Spleen (tissue), 11 donors: ENCODE measurements at regions not wholly inside any gene's neighbourhood (a gene's known extent, or its start where the extent isn't known, plus 50 kb on each side); places are given as distances from the start of the nearest gene placed in this dataset.

ENCODE experiments used
- DNase-seq: peaks from one replicate; pipeline ENCODE4 v3.0.0-alpha.2; 2020
- H3K27ac ChIP-seq, 8 donors: fragments of 200-600 bp; sonication (generic) in 7 of 8; 1 replicate in 4 of 8; 2 replicates in 4 of 8; pipeline versions ENCODE4 v1.5.0 to v1.8.0; 2016 to 2021; ENCODE audit warnings: inconsistent platforms in 4 of 8, mild to moderate bottlenecking in 4 of 8, moderate library complexity in 1 of 8
- H3K27me3 ChIP-seq, 7 donors: fragments of 200-600 bp; sonication (generic) in 6 of 7; replicated peaks in 1 of 7; 1 replicate in 4 of 7; 2 replicates in 3 of 7; pipeline versions ENCODE4 v1.5.0 to v1.8.0; 2016 to 2021; ENCODE audit warnings: inconsistent platforms in 3 of 7, mild to moderate bottlenecking in 1 of 7
- H3K36me3 ChIP-seq, 6 donors: fragments of 200-600 bp; sonication (generic) in 5 of 6; 1 replicate in 4 of 6; 2 replicates in 2 of 6; pipeline versions ENCODE4 v1.5.0 to v1.8.0; 2016 to 2021; ENCODE audit warnings: inconsistent platforms in 2 of 6
- H3K4me1 ChIP-seq, 6 donors: fragments of 200-600 bp; sonication (generic) in 5 of 6; 1 replicate in 3 of 6; 2 replicates in 3 of 6; pipeline versions ENCODE4 v1.5.0 to v1.8.0; 2016 to 2021; ENCODE audit warnings: inconsistent platforms in 3 of 6
- H3K4me3 ChIP-seq, 8 donors: fragments of 200-600 bp; sonication (generic) in 7 of 8; 1 replicate in 4 of 8; 2 replicates in 4 of 8; pipeline versions ENCODE4 v1.5.0 to v1.8.0; 2016 to 2021; ENCODE audit warnings: inconsistent platforms in 4 of 8, mild to moderate bottlenecking in 4 of 8, moderate library complexity in 2 of 8
- H3K9me3 ChIP-seq, 8 donors: fragments of 200-600 bp; sonication (generic) in 7 of 8; 1 replicate in 4 of 8; 2 replicates in 4 of 8; pipeline versions ENCODE4 v1.5.0 to v1.8.0; 2016 to 2021; ENCODE audit warnings: inconsistent platforms in 4 of 8
- POLR2A ChIP-seq, 3 donors: fragments of 450-650 bp; IDR thresholded peaks; one replicate each; pipeline ENCODE4 v1.5.1; 2017; ENCODE audit warnings: antibody characterized with exemption in 3 of 3, mild to moderate bottlenecking in 1 of 3
- POLR2AphosphoS5 ChIP-seq, 3 donors: sonication (generic); formaldehyde crosslinking; IDR thresholded peaks; one replicate each; pipeline ENCODE4 v1.5.1; 2017; ENCODE audit warnings: antibody characterized with exemption in 3 of 3
- WGBS, 5 donors: extraction: QIAGEN DNeasy Blood & Tissue Kit in 3 of 5; methylation state at CpG; one replicate each; pipeline versions ENCODE4 v1.1.5 to v1.1.7; 2013 to 2018; 5-methylcytosine and 5-hydroxymethylcytosine counted together
- intact Hi-C: fragments of 100-400 bp; cut with DNase I; formaldehyde crosslinking; loops from one replicate; pipeline ENCODE4 v1.15.0; 2023; ENCODE audit warnings: low total_unique reads
- TF ChIP-seq, protein P1 (sequence below), 11 experiments: fragments of 200-600 bp in 7 of 11; fragments of 450-650 bp in 4 of 11; sonication (generic) in 4 of 11; IDR thresholded peaks in 8 of 11; conservative IDR thresholded peaks in 3 of 11; 1 replicate in 7 of 11; 2 replicates in 4 of 11; pipeline versions ENCODE4 v1.4.0 to v1.8.0; 2016 to 2021; ENCODE audit warnings: antibody characterized with exemption in 11 of 11, inconsistent platforms in 4 of 11, mild to moderate bottlenecking in 1 of 11
- donor health status: healthy with polysubstance abuse.
- donor health status: DM: no; HTN: no; CAD: no; lungs with moderate emphysema.
- donor health status: DM: no; HTN: no; CAD: no.
- donor health status: Bipolar disorder and iron deficiency.
- donor health status: healthy.
- donor health status: DM: no; HTN: no; CAD: no.
- donor health status: DM: yes; HTN: yes; CAD: no.

DNA sequence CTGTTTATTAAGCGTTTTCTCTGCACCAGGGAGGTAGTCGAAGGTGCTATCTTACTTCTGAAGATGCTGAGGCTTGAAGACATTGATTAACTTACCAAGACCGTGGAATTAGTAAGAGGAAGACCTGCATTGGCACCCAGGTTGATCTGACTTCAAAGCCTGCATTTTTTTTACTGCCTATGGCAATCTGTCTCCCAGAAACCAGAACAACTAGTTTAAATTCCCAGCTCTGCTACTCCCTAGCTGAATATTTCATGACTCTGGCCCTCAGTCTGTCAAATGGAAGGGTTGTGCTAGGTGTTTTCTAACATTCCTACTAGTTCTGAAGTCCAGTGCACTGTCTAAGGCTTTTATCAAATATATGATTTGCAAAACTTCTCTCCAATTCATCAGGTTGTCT lies 52.0 kb upstream of the GRAMD1B start:
- Histone ChIP-seq H3K27ac (no peak overlapping the region), H3K36me3 (no peaks in the 10 kb centered on the region), H3K4me1 (peaks cover 0 to 4% (median 0%) of the 10 kb centered on the region in 6 donors), H3K9me3 (no peaks in the 10 kb centered on the region), H3K4me3 (no peak overlapping the region), H3K27me3 (no peaks in the 10 kb centered on the region)
- DNase-seq: no peak
- WGBS, 5 donors: 78 to 96% (median 86%) methylated on average over 3 of the region's 3 CpGs
- TF ChIP-seq, protein P1, sequence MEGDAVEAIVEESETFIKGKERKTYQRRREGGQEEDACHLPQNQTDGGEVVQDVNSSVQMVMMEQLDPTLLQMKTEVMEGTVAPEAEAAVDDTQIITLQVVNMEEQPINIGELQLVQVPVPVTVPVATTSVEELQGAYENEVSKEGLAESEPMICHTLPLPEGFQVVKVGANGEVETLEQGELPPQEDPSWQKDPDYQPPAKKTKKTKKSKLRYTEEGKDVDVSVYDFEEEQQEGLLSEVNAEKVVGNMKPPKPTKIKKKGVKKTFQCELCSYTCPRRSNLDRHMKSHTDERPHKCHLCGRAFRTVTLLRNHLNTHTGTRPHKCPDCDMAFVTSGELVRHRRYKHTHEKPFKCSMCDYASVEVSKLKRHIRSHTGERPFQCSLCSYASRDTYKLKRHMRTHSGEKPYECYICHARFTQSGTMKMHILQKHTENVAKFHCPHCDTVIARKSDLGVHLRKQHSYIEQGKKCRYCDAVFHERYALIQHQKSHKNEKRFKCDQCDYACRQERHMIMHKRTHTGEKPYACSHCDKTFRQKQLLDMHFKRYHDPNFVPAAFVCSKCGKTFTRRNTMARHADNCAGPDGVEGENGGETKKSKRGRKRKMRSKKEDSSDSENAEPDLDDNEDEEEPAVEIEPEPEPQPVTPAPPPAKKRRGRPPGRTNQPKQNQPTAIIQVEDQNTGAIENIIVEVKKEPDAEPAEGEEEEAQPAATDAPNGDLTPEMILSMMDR (IDR thresholded peaks at IDR 0.05 in 8 of 11, conservative IDR thresholded peaks at IDR 0.05 in 3 of 11): no peak
- TF ChIP-seq POLR2A (IDR thresholded peaks at IDR 0.05): no peak
- TF ChIP-seq POLR2AphosphoS5 (IDR thresholded peaks at IDR 0.05): no peak
- intact Hi-C loops: no loop called here

DNA sequence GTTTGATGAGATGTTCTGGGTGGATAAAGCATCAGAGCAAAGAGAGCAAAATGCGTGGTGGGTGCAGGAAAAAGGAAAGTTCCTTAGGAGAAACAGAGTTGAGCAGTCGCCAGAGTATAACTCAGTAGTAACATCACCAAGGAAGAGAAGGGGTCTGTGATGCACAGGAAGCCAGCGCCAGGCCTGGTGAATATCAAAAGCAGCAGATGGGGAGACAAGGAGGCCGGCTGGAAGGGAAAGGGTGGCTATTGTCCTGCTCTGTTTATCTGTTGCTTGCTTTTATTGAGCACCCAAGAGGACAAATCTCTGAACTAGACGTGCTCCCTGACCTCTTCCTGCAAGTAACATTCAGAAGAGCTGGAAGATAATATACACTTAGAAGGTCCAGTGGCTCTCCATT lies 52.7 kb upstream of the GRAMD1B start:
- Histone ChIP-seq H3K9me3 (no peaks in the 10 kb centered on the region), H3K4me3 (no peak overlapping the region), H3K36me3 (no peaks in the 10 kb centered on the region), H3K27me3 (no peaks in the 10 kb centered on the region), H3K4me1 (peaks cover 0 to 4% (median 0%) of the 10 kb centered on the region in 6 donors), H3K27ac (no peak overlapping the region)
- whole genome bisulfite sequencing, 5 donors: 67 to 72% (median 71%) methylated on average over 5 of the region's 5 CpGs
- TF ChIP-seq, protein P1 (IDR thresholded peaks at IDR 0.05 in 8 of 11, conservative IDR thresholded peaks at IDR 0.05 in 3 of 11): no peak
- TF ChIP-seq POLR2AphosphoS5 (IDR thresholded peaks at IDR 0.05) (no peak), POLR2A (IDR thresholded peaks at IDR 0.05) (no peak)
- intact Hi-C loops: no loop called here
- no peak for DNase-seq

DNA sequence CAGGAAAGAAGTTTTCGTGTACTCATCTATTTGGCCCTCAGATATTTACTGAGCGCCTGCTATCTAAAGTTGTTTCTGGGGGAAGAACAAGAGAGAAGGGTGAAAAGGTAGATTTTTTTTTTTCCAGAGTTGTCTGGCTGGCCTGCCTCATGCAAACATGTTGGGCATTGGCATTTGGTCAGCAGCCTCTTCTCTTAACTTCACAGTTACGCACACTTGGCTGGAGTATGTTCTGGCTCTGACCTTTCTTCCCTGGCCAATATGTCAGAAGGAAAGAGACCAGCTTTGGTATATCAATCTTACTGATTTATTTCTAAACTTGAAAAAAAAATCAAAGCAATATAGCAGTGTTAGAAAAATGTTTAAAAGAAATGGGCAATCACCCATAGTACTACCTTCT lies 54.2 kb upstream of the GRAMD1B start:
- 87 to 94% (median 92%) methylated on average over 3 of the region's 3 CpGs for WGBS, 5 donors
- no peak for TF ChIP-seq POLR2A (IDR thresholded peaks at IDR 0.05)
- no peak for TF ChIP-seq POLR2AphosphoS5 (IDR thresholded peaks at IDR 0.05)
- TF ChIP-seq, protein P1 (IDR thresholded peaks at IDR 0.05 in 8 of 11, conservative IDR thresholded peaks at IDR 0.05 in 3 of 11): no peak
- no peaks in the 10 kb centered on the region for H3K36me3 ChIP-seq
- no peak overlapping the region for H3K4me3 ChIP-seq
- intact Hi-C loops: no loop called here
- H3K9me3 ChIP-seq: no peaks in the 10 kb centered on the region
- DNase-seq: no peak
- no peak overlapping the region for H3K27ac ChIP-seq
- no peaks in the 10 kb centered on the region for H3K27me3 ChIP-seq
- no peaks in the 10 kb centered on the region for H3K4me1 ChIP-seq

DNA sequence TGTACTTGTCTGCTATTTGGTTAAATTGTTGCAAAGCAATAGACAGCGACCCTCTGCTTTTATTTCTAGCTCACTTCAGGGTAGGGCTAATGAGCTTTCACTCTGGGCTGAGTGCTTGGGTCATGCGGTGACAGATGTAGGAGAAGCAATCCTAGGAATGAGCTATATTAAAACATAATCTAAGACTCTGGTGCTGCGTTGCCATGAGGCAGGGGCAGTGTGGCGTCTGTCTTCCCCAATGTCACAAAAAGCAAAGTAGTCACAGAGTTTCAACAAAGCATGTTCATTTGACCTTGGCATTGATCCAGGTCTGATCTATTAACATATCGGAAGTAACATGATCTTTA lies 55.5 kb upstream of the GRAMD1B start:
- intact Hi-C loops: no loop called here
- WGBS, 5 donors: 76 to 88% (median 77%) methylated on average over 5 of the region's 5 CpGs
- Histone ChIP-seq H3K27ac (no peak overlapping the region), H3K4me1 (no peaks in the 10 kb centered on the region), H3K4me3 (no peak overlapping the region), H3K9me3 (no peaks in the 10 kb centered on the region), H3K27me3 (no peaks in the 10 kb centered on the region), H3K36me3 (no peaks in the 10 kb centered on the region)
- no peak for DNase-seq
- no peak for TF ChIP-seq POLR2AphosphoS5 (IDR thresholded peaks at IDR 0.05)
- TF ChIP-seq, protein P1 (IDR thresholded peaks at IDR 0.05 in 8 of 11, conservative IDR thresholded peaks at IDR 0.05 in 3 of 11): no peak
- TF ChIP-seq POLR2A (IDR thresholded peaks at IDR 0.05): no peak
